Peyer's patch (tissue), 4 donors: ENCODE measurements at regions not wholly inside any gene's neighbourhood (a gene's known extent, or its start where the extent isn't known, plus 50 kb on each side); places are given as distances from the start of the nearest gene placed in this dataset.

Experiments used
- POLR2A ChIP-seq, 2 donors: fragments of 450-650 bp; IDR thresholded peaks; one replicate each; pipeline ENCODE4 v1.5.1; 2017; ENCODE audit warnings: antibody characterized with exemption in 2 of 2, mild to moderate bottlenecking in 2 of 2, moderate library complexity in 2 of 2
- TF ChIP-seq, protein P1 (sequence below), 6 experiments: fragments of 450-650 bp in 4 of 6; fragments of 200-600 bp in 2 of 6; sonication (generic) in 1 of 6; IDR thresholded peaks; one replicate each; pipeline ENCODE4 v1.5.1; 2017 to 2019; ENCODE audit warnings: antibody characterized with exemption in 6 of 6, mild to moderate bottlenecking in 3 of 6, moderate library complexity in 1 of 6

GRCh38 chr10:78770167-78771090 is 298.3 kb upstream of the ZMIZ1 start:
- TF ChIP-seq, protein P1, sequence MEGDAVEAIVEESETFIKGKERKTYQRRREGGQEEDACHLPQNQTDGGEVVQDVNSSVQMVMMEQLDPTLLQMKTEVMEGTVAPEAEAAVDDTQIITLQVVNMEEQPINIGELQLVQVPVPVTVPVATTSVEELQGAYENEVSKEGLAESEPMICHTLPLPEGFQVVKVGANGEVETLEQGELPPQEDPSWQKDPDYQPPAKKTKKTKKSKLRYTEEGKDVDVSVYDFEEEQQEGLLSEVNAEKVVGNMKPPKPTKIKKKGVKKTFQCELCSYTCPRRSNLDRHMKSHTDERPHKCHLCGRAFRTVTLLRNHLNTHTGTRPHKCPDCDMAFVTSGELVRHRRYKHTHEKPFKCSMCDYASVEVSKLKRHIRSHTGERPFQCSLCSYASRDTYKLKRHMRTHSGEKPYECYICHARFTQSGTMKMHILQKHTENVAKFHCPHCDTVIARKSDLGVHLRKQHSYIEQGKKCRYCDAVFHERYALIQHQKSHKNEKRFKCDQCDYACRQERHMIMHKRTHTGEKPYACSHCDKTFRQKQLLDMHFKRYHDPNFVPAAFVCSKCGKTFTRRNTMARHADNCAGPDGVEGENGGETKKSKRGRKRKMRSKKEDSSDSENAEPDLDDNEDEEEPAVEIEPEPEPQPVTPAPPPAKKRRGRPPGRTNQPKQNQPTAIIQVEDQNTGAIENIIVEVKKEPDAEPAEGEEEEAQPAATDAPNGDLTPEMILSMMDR (IDR thresholded peaks at IDR 0.05): no peak
- TF ChIP-seq POLR2A (IDR thresholded peaks at IDR 0.05): no peak
